Panc1 (cell line): ENCODE measurements at regions not wholly inside any gene's neighbourhood (a gene's known extent, or its start where the extent isn't known, plus 50 kb on each side); places are given as distances from the start of the nearest gene placed in this dataset.
A peak's percentile ranks its signal among the peaks of the same experiment; 100 is the strongest.

Experiments
- ATAC-seq: fragments of 200-7000 bp; cut with Tn5 transposase; 2 replicates; pipeline ENCODE4 v1.9.1; 2020; ENCODE audit warnings: mild to moderate bottlenecking, moderate library complexity
- BruUV-seq: library from RNA; stranded (reverse); fragments of 400-500 nt; replicated peaks from 2 replicates; lab custom pipeline; 2021; lab: Mats Ljungman, UMichigan
- CTCF ChIA-PET: fragments of 300-600 bp; sonication (Branson Sonifier 250); formaldehyde crosslinking; loops from one replicate; lab custom pipeline; 2022; ENCODE audit warnings: antibody characterized with exemption; lab: Charles Lee
- POLR2A ChIA-PET: fragments of 300-600 bp; sonication (Branson Sonifier 250); formaldehyde crosslinking; loops from one replicate; lab custom pipeline; 2022; ENCODE audit warnings: antibody characterized with exemption; lab: Charles Lee
- DNase-seq: peaks from one replicate; pipeline ENCODE4 v3.0.0-alpha.2; 2010; ENCODE audit warnings: low read depth, low spot score
- H3K27ac ChIP-seq: 2 replicates; pipeline ENCODE4 v1.5.1; 2011; ENCODE audit warnings: mild to moderate bottlenecking, low read length, inconsistent platforms
- H3K27me3 ChIP-seq: fragments of 200-500 bp; sonication (Bioruptor generic); 2 replicates; pipeline ENCODE4 v1.6.0; 2014; ENCODE audit warnings: low read length, inconsistent platforms; ENCODE audit not compliant: control insufficient read depth, insufficient read depth
- H3K36me3 ChIP-seq: fragments of 200-500 bp; sonication (Bioruptor generic); 2 replicates; pipeline ENCODE4 v1.5.1; 2014; ENCODE audit warnings: inconsistent platforms, mild to moderate bottlenecking, low read length, moderate library complexity; ENCODE audit not compliant: control insufficient read depth, insufficient read depth
- H3K4me1 ChIP-seq: 2 replicates; pipeline ENCODE4 v1.5.1; 2011; ENCODE audit warnings: inconsistent platforms, mild to moderate bottlenecking, low read length, moderate library complexity; ENCODE audit not compliant: control insufficient read depth, insufficient read depth
- H3K4me3 ChIP-seq, 2 experiments: 2 replicates each; pipeline ENCODE4 v1.5.1; 2011 to 2012; ENCODE audit warnings: low read depth in 2 of 2, low read length in 2 of 2, mild to moderate bottlenecking in 2 of 2, inconsistent platforms in 1 of 2, moderate library complexity in 1 of 2
- H3K9me3 ChIP-seq: fragments of 200-500 bp; sonication (Bioruptor generic); 2 replicates; pipeline ENCODE4 v1.5.1; 2014; ENCODE audit warnings: low read depth, mild to moderate bottlenecking, inconsistent platforms, low read length, moderate library complexity; ENCODE audit not compliant: control insufficient read depth, insufficient read depth
- POLR2AphosphoS5 ChIP-seq: IDR thresholded peaks from 2 replicates; pipeline ENCODE4 v1.6.1; 2012; ENCODE audit warnings: mild to moderate bottlenecking, low read depth, low read length, moderate library complexity
- SIN3A ChIP-seq: IDR thresholded peaks from 2 replicates; pipeline ENCODE4 v1.6.1; 2012; ENCODE audit warnings: low read depth, mild to moderate bottlenecking, low read length, moderate library complexity, borderline replicate concordance; ENCODE audit not compliant: insufficient read depth
- TCF7L2 ChIP-seq: IDR thresholded peaks from 2 replicates; pipeline ENCODE4 v1.6.1; 2011; ENCODE audit warnings: mild to moderate bottlenecking, low read depth, low read length, inconsistent platforms
- in situ Hi-C: cut with HindIII; loops from 2 replicates; pipeline ENCODE4 v1.10.0; 2016; ENCODE audit warnings: low sequenced_read_pairs, low pct_unique_long_range_greater_than_20kb
- intact Hi-C: fragments of 100-400 bp; cut with micrococcal nuclease; formaldehyde crosslinking; loops from one replicate; pipeline ENCODE4 v1.10.0; 2022; ENCODE audit not compliant: unreplicated experiment
- TF ChIP-seq, protein P1 (sequence below), 2 experiments: IDR thresholded peaks; 2 replicates each; pipeline ENCODE4 v1.6.1; 2011 to 2012; ENCODE audit warnings: low read depth in 2 of 2, control low read depth in 1 of 2, low read length in 1 of 2, mild to moderate bottlenecking in 1 of 2, moderate library complexity in 1 of 2; ENCODE audit not compliant: insufficient read depth in 1 of 2
- TF ChIP-seq, protein P2 (sequence below): fragments of 450-650 bp; IDR thresholded peaks from 2 replicates; pipeline ENCODE4 v1.5.1; 2017; ENCODE audit warnings: mild to moderate bottlenecking

DNA sequence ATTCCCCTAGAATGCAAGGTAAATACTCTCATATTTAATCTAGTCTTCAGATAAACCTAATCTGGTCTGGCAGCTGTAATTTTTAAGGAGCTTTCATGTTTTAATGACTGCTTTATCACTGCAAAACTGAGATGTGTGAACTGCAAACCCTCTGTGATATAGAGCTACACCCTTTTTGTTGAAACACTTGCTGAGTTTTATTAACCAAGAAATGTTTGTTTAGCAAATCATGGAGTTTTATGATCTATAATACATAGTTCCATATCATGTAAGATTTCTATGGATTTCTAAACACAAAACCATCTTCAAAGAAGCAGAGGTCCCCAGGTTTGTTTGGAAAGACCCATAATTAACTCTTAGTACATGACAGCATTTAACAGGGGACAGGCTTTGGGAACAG, 126.4 kb downstream of the BTC start:
- no peaks in the 10 kb centered on the region for H3K4me1 ChIP-seq
- DNase-seq (no peak), ATAC-seq (no peak)
- no peak overlapping the region for H3K27ac ChIP-seq
- no TSS peak for BruUV-seq
- no peaks in the 10 kb centered on the region for H3K36me3 ChIP-seq
- intact Hi-C loops: no loop called here
- H3K27me3 ChIP-seq: no peaks in the 10 kb centered on the region
- in situ Hi-C loops: no loop called here
- CTCF ChIA-PET: no interaction called here
- POLR2A ChIA-PET: no interaction called here
- H3K9me3 ChIP-seq: no peaks in the 10 kb centered on the region
- no peak overlapping the region for H3K4me3 ChIP-seq
- TF ChIP-seq, protein P1, sequence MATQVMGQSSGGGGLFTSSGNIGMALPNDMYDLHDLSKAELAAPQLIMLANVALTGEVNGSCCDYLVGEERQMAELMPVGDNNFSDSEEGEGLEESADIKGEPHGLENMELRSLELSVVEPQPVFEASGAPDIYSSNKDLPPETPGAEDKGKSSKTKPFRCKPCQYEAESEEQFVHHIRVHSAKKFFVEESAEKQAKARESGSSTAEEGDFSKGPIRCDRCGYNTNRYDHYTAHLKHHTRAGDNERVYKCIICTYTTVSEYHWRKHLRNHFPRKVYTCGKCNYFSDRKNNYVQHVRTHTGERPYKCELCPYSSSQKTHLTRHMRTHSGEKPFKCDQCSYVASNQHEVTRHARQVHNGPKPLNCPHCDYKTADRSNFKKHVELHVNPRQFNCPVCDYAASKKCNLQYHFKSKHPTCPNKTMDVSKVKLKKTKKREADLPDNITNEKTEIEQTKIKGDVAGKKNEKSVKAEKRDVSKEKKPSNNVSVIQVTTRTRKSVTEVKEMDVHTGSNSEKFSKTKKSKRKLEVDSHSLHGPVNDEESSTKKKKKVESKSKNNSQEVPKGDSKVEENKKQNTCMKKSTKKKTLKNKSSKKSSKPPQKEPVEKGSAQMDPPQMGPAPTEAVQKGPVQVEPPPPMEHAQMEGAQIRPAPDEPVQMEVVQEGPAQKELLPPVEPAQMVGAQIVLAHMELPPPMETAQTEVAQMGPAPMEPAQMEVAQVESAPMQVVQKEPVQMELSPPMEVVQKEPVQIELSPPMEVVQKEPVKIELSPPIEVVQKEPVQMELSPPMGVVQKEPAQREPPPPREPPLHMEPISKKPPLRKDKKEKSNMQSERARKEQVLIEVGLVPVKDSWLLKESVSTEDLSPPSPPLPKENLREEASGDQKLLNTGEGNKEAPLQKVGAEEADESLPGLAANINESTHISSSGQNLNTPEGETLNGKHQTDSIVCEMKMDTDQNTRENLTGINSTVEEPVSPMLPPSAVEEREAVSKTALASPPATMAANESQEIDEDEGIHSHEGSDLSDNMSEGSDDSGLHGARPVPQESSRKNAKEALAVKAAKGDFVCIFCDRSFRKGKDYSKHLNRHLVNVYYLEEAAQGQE (IDR thresholded peaks at IDR 0.05; ENCODE audit: insufficient read depth in 1 of 2, low read depth in 2 of 2, low read length in 1 of 2): no peak
- peak; percentile 65; the same call in 1 of the 2 replicates for TF ChIP-seq TCF7L2

DNA sequence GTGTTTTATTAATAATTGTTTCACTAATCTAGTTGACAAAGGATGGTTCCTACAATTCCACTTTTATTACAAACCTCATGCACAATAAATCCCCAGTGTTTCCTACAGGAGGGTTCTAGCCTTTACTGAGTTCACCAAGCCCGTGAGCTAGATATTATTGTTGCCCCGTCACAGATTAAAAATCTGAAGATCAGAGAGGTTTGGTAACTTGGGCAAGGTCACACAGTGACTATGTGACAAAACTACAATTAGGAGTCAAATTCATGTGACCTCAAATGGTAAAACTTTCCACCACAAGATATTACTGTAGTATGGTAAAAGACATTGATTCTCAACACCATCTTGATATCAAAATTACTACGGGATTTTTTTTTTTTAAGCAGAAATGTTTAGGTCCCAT, 124.6 kb downstream of the BTC start:
- no peaks in the 10 kb centered on the region for H3K4me1 ChIP-seq
- no TSS peak for BruUV-seq
- ChIA-PET POLR2A (no interaction called here), CTCF (no interaction called here)
- no peak for ATAC-seq
- DNase-seq: no peak
- H3K27me3 ChIP-seq: no peaks in the 10 kb centered on the region
- TF ChIP-seq TCF7L2: no peak
- no peak for TF ChIP-seq SIN3A
- no peak for TF ChIP-seq POLR2AphosphoS5
- TF ChIP-seq, protein P2, sequence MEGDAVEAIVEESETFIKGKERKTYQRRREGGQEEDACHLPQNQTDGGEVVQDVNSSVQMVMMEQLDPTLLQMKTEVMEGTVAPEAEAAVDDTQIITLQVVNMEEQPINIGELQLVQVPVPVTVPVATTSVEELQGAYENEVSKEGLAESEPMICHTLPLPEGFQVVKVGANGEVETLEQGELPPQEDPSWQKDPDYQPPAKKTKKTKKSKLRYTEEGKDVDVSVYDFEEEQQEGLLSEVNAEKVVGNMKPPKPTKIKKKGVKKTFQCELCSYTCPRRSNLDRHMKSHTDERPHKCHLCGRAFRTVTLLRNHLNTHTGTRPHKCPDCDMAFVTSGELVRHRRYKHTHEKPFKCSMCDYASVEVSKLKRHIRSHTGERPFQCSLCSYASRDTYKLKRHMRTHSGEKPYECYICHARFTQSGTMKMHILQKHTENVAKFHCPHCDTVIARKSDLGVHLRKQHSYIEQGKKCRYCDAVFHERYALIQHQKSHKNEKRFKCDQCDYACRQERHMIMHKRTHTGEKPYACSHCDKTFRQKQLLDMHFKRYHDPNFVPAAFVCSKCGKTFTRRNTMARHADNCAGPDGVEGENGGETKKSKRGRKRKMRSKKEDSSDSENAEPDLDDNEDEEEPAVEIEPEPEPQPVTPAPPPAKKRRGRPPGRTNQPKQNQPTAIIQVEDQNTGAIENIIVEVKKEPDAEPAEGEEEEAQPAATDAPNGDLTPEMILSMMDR: no peak
- TF ChIP-seq, protein P1 (IDR thresholded peaks at IDR 0.05; ENCODE audit: insufficient read depth in 1 of 2, low read depth in 2 of 2, low read length in 1 of 2): no peak
- in situ Hi-C loops (no loop called here), intact Hi-C loops (loop anchor here (2.0 to 10.0 kb wide), 4 partner anchors 135 to 445 kb away; no protein-coding TSS in a partner anchor)
- no peak overlapping the region for H3K4me3 ChIP-seq
- H3K36me3 ChIP-seq: no peaks in the 10 kb centered on the region
- no peaks in the 10 kb centered on the region for H3K9me3 ChIP-seq
- no peak overlapping the region for H3K27ac ChIP-seq
